CD4-positive, alpha-beta T cell treated with Interleukin-6 for 4 hours (primary cell): ENCODE measurements at regions not wholly inside any gene's neighbourhood (a gene's known extent, or its start where the extent isn't known, plus 50 kb on each side); places are given as distances from the start of the nearest gene placed in this dataset.
A peak's percentile ranks its signal among the peaks of the same experiment; 100 is the strongest.

Source experiments
- DNase-seq: peaks from one replicate; pipeline ENCODE4 v3.0.0-alpha.2; 2020; ENCODE audit warnings: mixed read lengths

GRCh38 chrX:69299951-69300714 lies 134.9 kb upstream of the PJA1 start:
- DNase-seq, result no peak

- DNase-seq, result no peak
Measured at GRCh38 chrX:69299285-69299684, 134.0 kb upstream of the PJA1 start.

GRCh38 chrX:69298466-69299140 lies 133.3 kb upstream of the PJA1 start:
- no peak for DNase-seq

GRCh38 chrX:69297506-69297905 lies 132.3 kb upstream of the PJA1 start:
- DNase-seq, result no peak

- no peak for DNase-seq
Measured at GRCh38 chrX:69293776-69294601, 128.7 kb upstream of the PJA1 start.

- DNase-seq, result no peak
Measured at GRCh38 chrX:69291116-69291515, 125.9 kb upstream of the PJA1 start.

GRCh38 chrX:69290292-69290691 lies 125.0 kb upstream of the PJA1 start:
- no peak for DNase-seq

- no peak for DNase-seq
Measured at GRCh38 chrX:69289793-69290123, 124.5 kb upstream of the PJA1 start.

GRCh38 chrX:69289046-69289792 lies 124.0 kb upstream of the PJA1 start:
- no peak for DNase-seq

GRCh38 chrX:69287095-69287494 lies 121.8 kb upstream of the PJA1 start:
- no peak for DNase-seq

- DNase-seq, result no peak
Measured at GRCh38 chrX:69286565-69286906, 121.3 kb upstream of the PJA1 start.

GRCh38 chrX:69285881-69286564 lies 120.8 kb upstream of the PJA1 start:
- peak; percentile 66 for DNase-seq

GRCh38 chrX:69285401-69285877 lies 120.2 kb upstream of the PJA1 start:
- no peak for DNase-seq

GRCh38 chrX:69284491-69284890 lies 119.2 kb upstream of the PJA1 start:
- DNase-seq, result no peak

GRCh38 chrX:69282893-69283690 lies 117.8 kb upstream of the PJA1 start:
- no peak for DNase-seq

- DNase-seq, result no peak
Measured at GRCh38 chrX:69280933-69281332, 115.7 kb upstream of the PJA1 start.

GRCh38 chrX:69279234-69279633 lies 114.0 kb upstream of the PJA1 start:
- no peak for DNase-seq

GRCh38 chrX:69278031-69278687 lies 112.9 kb upstream of the PJA1 start:
- no peak for DNase-seq

GRCh38 chrX:69277369-69277990 lies 112.2 kb upstream of the PJA1 start:
- no peak for DNase-seq

GRCh38 chrX:69268611-69269010 lies 103.4 kb upstream of the PJA1 start:
- DNase-seq, result no peak
